HG03135 (cell line): ENCODE measurements at regions not wholly inside any gene's neighbourhood (a gene's known extent, or its start where the extent isn't known, plus 50 kb on each side); places are given as distances from the start of the nearest gene placed in this dataset.

ENCODE experiments used
- ATAC-seq: cut with Tn5 transposase; IDR thresholded peaks from one replicate; pipeline ENCODE4 v1.9.1; 2021; ENCODE audit warnings: mild to moderate bottlenecking, moderate library complexity; ENCODE audit not compliant: unreplicated experiment

DNA sequence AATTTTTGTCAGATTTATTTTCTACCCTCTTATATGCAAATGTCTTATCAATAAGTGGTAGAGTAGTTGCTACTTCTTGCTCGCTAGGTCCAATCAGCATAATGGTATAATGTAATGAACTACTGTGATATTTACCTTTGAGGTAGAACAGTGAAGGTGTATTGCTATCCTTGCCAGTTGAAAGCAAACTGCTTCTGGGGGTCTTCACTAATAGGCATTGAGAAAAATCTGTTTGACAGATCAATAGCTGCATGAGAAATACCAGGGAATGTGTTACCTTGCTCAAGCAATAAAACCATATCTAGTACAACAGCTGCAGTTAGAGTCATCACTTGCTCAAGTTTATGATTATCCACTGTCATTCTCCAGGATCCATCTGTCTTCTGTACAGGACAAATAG lies 50.1 kb upstream of the EFEMP1 start:
- no peak for ATAC-seq

DNA sequence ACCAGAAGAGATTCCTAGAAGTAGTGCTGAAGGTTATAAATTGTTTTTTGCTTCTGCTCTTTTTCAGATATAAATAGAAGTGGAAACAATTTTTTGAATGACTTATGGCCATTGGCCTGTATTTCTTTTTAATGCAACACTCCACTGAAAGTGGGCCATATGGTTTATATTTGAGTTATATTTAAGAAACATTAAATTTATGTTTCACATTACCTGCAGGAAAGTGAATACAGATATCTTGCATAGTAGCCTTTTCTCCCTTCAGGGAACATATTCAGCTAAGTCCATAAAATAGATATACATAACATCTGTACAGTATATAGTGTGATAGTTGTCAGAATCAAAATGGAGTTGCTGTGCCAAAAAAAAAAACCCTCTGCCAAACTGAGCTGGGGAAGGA lies 53.1 kb upstream of the EFEMP1 start:
- ATAC-seq: no peak

DNA sequence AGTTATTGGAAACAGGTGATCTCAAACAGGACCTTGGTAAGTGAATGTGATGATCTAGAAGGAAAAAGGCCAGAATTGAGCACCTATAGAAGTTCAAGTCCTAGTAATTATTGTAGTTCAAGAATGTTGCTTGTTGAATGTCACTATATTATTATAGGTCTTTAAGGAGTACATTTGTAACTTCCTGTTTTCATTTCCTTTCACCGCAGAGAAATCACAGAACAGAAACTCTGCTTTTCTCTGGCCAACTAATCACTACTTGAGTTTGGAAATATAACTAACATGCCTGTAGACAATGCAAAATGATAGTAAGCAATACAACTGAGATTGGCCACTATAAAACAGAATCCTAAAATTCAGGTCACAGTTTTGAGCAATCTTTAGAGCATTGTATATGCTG lies 61.8 kb upstream of the EFEMP1 start:
- peak; percentile 90 for ATAC-seq

DNA sequence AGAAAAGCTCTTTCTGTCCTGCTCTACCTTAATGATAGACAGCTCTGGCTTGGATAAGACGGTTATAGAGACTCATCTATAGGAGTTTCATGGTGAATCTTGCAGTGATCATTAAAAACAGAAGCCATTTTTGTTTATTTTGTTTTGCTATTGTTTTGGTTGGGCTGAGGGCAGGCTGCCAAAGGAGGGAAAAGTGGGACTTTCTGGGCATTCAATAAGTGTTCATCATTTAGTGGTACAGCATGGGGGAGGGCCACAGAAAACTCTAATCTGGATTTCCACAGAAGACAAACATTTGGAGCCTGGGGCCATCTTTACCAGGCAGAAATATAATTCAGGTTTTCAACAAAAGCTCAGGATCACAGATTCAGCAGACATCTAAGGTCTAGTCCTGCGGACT lies 62.4 kb upstream of the EFEMP1 start:
- ATAC-seq: no peak

GRCh38 chr2:55986700-55987440 lies 63.3 kb upstream of the EFEMP1 start:
- no peak for ATAC-seq

GRCh38 chr2:55989405-55989804 lies 65.8 kb upstream of the EFEMP1 start:
- no peak for ATAC-seq

GRCh38 chr2:55992455-55992854 lies 68.9 kb upstream of the EFEMP1 start:
- no peak for ATAC-seq

DNA sequence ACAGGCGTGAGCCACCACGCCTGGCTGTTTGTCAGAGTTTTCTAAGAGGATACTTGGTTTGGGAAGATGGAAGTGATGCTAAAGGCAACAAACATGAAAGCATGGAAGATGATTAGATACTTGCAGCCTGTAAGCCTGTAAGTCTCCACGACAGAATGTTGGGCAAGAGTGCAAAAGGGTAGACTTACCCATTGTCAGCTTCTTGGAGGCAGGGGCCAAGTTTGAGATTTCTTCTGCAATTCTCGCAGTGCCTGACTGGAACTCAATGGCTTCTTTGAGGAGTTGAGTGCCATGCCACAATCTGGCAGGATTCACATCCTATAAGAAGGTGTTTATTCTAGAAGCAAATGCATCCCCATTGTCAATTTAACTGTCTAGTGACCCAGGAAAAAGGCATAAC lies 70.1 kb upstream of the EFEMP1 start:
- ATAC-seq: no peak

GRCh38 chr2:55995211-55995610 lies 71.6 kb upstream of the EFEMP1 start:
- ATAC-seq: no peak

- ATAC-seq: no peak
These were observed 72.3 kb upstream of the EFEMP1 start for GRCh38 chr2:55995902-55996301.

DNA sequence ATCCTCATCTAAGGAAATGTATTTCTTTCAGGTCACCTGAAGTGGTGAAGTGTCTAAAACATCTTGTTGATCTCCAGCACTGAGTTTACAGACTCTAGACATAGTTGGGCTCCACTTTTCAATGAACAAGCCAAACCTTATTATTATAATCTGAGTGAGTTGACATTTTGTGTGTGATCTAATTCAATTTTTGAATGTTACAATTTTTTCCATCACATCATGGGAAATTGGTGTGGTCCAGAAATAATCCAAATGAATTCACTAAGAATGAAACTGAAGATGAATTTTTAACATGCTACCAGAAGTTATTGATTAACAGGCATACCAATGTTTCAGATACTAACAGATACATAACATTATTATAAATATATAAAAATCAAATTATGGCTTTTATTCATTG lies 75.6 kb upstream of the EFEMP1 start:
- ATAC-seq: no peak

GRCh38 chr2:55999790-56000189 lies 76.2 kb upstream of the EFEMP1 start:
- ATAC-seq: no peak

DNA sequence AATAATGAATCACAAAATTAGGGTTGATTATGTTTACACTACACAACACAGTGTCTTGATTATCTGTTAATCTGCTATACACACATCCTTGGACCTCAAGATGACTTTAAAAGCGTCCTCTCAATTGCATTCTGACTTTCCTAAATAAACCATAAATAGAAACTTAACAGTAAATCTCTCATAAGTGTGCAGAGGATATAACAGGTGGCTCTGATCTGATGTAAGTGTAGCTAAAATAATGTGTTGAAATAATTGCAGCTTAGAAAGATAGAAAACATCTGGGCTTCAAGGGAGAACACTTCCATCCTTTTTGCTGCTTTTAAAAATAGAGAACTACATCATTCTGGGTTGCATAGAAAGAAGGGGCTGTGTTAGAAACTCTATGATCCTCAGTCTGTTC lies 78.4 kb upstream of the EFEMP1 start:
- ATAC-seq: no peak

DNA sequence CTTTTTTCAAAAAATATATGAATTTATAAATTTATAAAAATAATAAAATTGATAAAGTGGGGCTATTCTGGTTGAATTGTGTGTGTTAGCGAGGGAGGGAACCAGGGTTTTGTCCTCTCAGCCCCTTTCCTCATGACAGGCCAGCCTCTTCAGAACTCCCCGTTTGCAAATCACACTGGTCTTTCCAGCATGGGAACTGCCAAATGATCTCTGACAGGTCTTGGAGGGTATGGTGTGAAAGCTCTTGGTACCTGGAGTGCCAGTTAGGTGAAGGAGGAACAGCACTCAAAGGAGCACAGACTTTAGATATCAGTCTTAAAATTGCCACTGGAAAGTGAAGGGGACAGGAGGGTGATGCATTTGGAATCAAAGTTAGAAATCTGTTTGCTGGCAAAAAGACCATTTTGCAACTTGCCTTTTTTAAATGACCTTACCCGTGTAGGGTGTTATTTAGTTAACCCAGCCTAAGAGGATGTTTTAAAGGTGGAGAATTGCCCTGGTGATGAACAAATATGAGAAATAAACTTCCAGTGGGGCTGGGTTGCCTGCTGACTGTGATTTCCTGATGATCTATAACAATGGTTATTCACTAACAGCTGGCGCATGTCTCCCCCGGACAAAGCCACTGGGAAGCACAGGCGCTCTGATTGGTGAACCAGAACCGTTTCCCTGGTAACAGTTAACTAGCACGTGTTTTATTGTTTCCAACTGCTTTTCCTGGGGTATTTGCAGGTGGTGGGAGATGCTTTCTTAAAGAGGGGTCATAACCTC lies 85.3 kb upstream of the EFEMP1 start:
- no peak for ATAC-seq

DNA sequence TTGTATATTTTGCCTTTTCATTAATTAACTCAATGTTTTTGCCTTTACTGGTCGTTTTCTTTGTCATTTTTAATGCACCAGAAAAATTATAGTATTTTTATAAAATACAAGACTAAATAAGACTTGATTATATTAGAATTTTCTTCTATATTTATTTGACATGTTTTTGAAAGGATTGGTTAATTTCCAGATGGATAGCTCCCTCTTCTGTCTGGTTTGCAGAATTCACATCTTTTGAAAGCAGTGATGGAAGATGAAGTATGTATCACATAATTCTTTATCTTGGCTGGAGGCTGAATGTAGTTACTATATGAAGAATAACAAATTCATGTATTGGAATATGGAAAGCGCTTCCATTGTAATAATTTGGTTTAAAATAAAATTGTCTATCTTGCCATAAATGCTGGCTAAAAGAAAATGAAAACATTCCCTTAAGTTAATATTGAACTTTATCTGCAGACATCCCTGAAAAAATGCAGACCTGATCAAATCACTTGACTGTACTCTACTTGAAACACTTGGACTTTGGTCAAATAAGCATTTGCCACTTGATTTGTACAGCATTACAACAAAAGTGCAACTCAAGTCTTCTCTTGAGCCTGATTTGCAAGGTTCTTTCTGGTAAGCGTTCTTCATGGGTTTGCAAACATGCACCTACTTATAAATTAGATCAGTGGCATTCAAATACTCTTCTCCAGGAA lies 86.3 kb upstream of the EFEMP1 start:
- no peak for ATAC-seq

DNA sequence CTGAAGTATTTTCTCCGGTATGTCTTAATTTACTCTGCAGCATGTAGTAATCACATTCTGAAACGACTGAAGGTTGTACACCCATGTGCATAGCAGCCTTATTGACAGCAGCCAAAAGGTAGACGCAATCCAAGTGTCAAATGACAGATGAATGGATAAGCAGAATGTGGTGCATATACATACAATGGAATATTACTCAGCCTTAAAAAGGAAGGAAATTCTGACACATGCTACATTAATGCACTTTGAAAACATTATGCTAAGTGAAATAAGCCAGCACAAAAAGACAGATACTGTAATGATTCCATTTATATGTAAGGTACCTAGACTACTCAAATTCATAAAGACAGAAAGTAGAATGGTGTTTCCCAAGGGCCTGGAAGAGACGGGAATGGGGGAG lies 88.0 kb upstream of the EFEMP1 start:
- ATAC-seq: no peak

- no peak for ATAC-seq
These were observed 88.7 kb upstream of the EFEMP1 start for GRCh38 chr2:56012221-56012765.

GRCh38 chr2:56013475-56013874 lies 89.9 kb upstream of the EFEMP1 start:
- no peak for ATAC-seq

DNA sequence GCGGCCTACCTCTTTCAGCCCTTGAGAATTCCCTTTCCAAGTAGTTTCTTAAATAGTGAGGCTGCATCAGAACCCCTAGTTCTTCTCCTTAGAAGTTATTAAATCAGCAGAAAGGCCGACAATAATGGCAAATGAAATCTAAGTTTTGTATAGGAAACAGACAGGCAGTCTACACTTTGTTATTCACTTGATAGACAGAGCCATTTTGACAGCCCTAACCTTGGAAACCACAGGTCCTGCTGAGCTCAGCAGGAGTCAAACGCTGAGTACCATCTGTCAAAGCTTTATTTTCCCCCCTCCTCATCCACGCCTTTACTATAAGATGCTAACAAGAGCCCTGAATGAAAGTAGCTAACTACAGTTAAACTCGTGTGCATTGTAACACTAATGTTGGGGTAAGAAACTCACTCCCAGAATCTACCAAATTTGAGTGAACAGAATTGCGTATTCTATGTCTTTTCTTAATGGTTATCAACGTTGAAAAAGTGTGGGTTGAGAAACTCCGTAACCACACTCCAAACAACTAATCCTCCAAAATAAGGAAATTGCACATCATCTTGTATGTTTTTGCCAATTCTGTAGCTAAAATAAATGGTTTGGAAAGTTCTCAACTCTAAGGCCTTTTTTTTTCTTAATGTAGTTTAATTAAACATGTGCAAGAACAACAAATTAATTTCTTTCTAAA lies 90.6 kb upstream of the EFEMP1 start:
- ATAC-seq: no peak

- no peak for ATAC-seq
These were observed 92.1 kb upstream of the EFEMP1 start for GRCh38 chr2:56015711-56016115.

- ATAC-seq: no peak
These were observed 94.2 kb upstream of the EFEMP1 start for GRCh38 chr2:56017784-56018183.
